HCT116 (cell line): ENCODE measurements at regions not wholly inside any gene's neighbourhood (a gene's known extent, or its start where the extent isn't known, plus 50 kb on each side); places are given as distances from the start of the nearest gene placed in this dataset.

Experiments used
- CEBPB ChIP-seq: IDR thresholded peaks from 2 replicates; pipeline ENCODE4 v1.6.1; 2012; ENCODE audit warnings: low read depth
- EGR1 ChIP-seq: IDR thresholded peaks from 2 replicates; pipeline ENCODE4 v1.6.1; 2012; ENCODE audit warnings: low read depth
- ELF1 ChIP-seq: IDR thresholded peaks from 2 replicates; pipeline ENCODE4 v1.6.1; 2012; ENCODE audit warnings: low read depth, borderline replicate concordance
- EZH2 ChIP-seq: fragments of 200-600 bp; sonication (generic); IDR thresholded peaks from 2 replicates; pipeline ENCODE4 v1.6.1; 2017; ENCODE audit warnings: antibody characterized with exemption, mixed run types
- EZH2phosphoT487 ChIP-seq: fragments of 200-600 bp; IDR thresholded peaks from 2 replicates; pipeline ENCODE4 v1.6.1; 2018; ENCODE audit warnings: antibody characterized with exemption, borderline replicate concordance
- POLR2A ChIP-seq: IDR thresholded peaks from 2 replicates; pipeline ENCODE4 v1.7.0; 2011; ENCODE audit warnings: borderline replicate concordance; ENCODE audit not compliant: insufficient read depth, insufficient read length; ENCODE audit errors: extremely low read depth
- POLR2AphosphoS5 ChIP-seq: IDR thresholded peaks from 2 replicates; pipeline ENCODE4 v1.6.1; 2011; ENCODE audit warnings: mild to moderate bottlenecking, low read depth, low read length, moderate library complexity
- SIN3A ChIP-seq: IDR thresholded peaks from 2 replicates; pipeline ENCODE4 v1.6.1; 2012; ENCODE audit warnings: low read depth
- YY1 ChIP-seq: IDR thresholded peaks from 2 replicates; pipeline ENCODE4 v1.6.1; 2011; ENCODE audit warnings: low read length, low read depth, moderate library complexity, mild to moderate bottlenecking; ENCODE audit not compliant: insufficient replicate concordance; ENCODE audit errors: extremely low read depth
- ZNF274 ChIP-seq: fragments of 200-500 bp; sonication (Bioruptor generic); IDR thresholded peaks from 2 replicates; pipeline ENCODE4 v1.6.1; 2014; ENCODE audit warnings: mild to moderate bottlenecking, low read depth, low read length, inconsistent platforms
- TF ChIP-seq, protein P1 (sequence below), 3 experiments: fragments of 200-600 bp in 1 of 3; sonication (generic) in 1 of 3; IDR thresholded peaks in 2 of 3; conservative IDR thresholded peaks in 1 of 3; 2 replicates each; pipeline ENCODE4 v1.5.1; 2012 to 2017; ENCODE audit warnings: low read depth in 2 of 3, low read length in 2 of 3, antibody characterized with exemption in 1 of 3, borderline replicate concordance in 1 of 3, control low read depth in 1 of 3, mild to moderate bottlenecking in 1 of 3, mixed read lengths in 1 of 3, mixed run types in 1 of 3, moderate library complexity in 1 of 3; ENCODE audit not compliant: insufficient read depth in 1 of 3
- TF ChIP-seq, protein P2 (sequence below): IDR thresholded peaks from 2 replicates; pipeline ENCODE4 v1.6.1; 2012; ENCODE audit warnings: low read depth
- TF ChIP-seq, protein P3 (sequence below): IDR thresholded peaks from 2 replicates; pipeline ENCODE4 v1.6.1; 2011; ENCODE audit warnings: mild to moderate bottlenecking, low read length, moderate library complexity; ENCODE audit not compliant: insufficient replicate concordance; ENCODE audit errors: extremely low read depth
- TF ChIP-seq, protein P4 (sequence below): IDR thresholded peaks from 2 replicates; pipeline ENCODE4 v1.6.1; 2012

DNA sequence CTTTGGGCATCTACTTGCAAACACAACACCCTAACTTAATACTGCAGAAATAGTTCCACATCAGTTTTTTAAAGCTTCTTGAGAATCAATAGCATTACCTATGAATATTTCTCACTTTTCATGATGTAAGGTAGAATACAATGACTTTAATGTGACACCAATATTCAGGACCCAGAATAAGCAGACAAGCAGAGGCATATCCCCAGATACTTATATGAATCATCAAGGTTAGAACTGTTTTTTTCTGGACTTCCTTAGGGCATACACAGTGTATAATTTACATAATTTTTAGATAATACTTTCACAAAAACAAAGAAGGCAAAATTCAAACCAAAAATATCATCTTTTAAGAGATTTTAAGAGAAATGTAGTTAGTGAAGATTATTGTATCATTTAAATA, 885.8 kb downstream of the FSCB start:
- TF ChIP-seq ELF1 (no peak), EZH2 (no peak), SIN3A (no peak), POLR2AphosphoS5 (no peak), EZH2phosphoT487 (no peak), POLR2A (no peak), YY1 (no peak), ZNF274 (no peak), EGR1 (no peak), CEBPB (no peak)
- TF ChIP-seq, protein P1, sequence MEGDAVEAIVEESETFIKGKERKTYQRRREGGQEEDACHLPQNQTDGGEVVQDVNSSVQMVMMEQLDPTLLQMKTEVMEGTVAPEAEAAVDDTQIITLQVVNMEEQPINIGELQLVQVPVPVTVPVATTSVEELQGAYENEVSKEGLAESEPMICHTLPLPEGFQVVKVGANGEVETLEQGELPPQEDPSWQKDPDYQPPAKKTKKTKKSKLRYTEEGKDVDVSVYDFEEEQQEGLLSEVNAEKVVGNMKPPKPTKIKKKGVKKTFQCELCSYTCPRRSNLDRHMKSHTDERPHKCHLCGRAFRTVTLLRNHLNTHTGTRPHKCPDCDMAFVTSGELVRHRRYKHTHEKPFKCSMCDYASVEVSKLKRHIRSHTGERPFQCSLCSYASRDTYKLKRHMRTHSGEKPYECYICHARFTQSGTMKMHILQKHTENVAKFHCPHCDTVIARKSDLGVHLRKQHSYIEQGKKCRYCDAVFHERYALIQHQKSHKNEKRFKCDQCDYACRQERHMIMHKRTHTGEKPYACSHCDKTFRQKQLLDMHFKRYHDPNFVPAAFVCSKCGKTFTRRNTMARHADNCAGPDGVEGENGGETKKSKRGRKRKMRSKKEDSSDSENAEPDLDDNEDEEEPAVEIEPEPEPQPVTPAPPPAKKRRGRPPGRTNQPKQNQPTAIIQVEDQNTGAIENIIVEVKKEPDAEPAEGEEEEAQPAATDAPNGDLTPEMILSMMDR (IDR thresholded peaks at IDR 0.05 in 2 of 3, conservative IDR thresholded peaks at IDR 0.05 in 1 of 3; ENCODE audit: borderline replicate concordance in 1 of 3, insufficient read depth in 1 of 3, low read depth in 2 of 3, low read length in 2 of 3), result no peak
- TF ChIP-seq, protein P2, sequence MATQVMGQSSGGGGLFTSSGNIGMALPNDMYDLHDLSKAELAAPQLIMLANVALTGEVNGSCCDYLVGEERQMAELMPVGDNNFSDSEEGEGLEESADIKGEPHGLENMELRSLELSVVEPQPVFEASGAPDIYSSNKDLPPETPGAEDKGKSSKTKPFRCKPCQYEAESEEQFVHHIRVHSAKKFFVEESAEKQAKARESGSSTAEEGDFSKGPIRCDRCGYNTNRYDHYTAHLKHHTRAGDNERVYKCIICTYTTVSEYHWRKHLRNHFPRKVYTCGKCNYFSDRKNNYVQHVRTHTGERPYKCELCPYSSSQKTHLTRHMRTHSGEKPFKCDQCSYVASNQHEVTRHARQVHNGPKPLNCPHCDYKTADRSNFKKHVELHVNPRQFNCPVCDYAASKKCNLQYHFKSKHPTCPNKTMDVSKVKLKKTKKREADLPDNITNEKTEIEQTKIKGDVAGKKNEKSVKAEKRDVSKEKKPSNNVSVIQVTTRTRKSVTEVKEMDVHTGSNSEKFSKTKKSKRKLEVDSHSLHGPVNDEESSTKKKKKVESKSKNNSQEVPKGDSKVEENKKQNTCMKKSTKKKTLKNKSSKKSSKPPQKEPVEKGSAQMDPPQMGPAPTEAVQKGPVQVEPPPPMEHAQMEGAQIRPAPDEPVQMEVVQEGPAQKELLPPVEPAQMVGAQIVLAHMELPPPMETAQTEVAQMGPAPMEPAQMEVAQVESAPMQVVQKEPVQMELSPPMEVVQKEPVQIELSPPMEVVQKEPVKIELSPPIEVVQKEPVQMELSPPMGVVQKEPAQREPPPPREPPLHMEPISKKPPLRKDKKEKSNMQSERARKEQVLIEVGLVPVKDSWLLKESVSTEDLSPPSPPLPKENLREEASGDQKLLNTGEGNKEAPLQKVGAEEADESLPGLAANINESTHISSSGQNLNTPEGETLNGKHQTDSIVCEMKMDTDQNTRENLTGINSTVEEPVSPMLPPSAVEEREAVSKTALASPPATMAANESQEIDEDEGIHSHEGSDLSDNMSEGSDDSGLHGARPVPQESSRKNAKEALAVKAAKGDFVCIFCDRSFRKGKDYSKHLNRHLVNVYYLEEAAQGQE, result no peak
- TF ChIP-seq, protein P3, sequence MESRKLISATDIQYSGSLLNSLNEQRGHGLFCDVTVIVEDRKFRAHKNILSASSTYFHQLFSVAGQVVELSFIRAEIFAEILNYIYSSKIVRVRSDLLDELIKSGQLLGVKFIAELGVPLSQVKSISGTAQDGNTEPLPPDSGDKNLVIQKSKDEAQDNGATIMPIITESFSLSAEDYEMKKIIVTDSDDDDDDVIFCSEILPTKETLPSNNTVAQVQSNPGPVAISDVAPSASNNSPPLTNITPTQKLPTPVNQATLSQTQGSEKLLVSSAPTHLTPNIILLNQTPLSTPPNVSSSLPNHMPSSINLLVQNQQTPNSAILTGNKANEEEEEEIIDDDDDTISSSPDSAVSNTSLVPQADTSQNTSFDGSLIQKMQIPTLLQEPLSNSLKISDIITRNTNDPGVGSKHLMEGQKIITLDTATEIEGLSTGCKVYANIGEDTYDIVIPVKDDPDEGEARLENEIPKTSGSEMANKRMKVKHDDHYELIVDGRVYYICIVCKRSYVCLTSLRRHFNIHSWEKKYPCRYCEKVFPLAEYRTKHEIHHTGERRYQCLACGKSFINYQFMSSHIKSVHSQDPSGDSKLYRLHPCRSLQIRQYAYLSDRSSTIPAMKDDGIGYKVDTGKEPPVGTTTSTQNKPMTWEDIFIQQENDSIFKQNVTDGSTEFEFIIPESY, result no peak
- TF ChIP-seq, protein P4, sequence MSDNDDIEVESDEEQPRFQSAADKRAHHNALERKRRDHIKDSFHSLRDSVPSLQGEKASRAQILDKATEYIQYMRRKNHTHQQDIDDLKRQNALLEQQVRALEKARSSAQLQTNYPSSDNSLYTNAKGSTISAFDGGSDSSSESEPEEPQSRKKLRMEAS, result no peak
